COLO829 (cell line): ENCODE measurements at regions not wholly inside any gene's neighbourhood (a gene's known extent, or its start where the extent isn't known, plus 50 kb on each side); places are given as distances from the start of the nearest gene placed in this dataset.

ENCODE experiments used
- DNase-seq: peaks from one replicate; pipeline ENCODE4 v3.0.0; 2012; ENCODE audit warnings: low spot score

GRCh38 chr2:129653246-129653645 is 326.2 kb upstream of the RAB6C start:
- DNase-seq = no peak

- no peak for DNase-seq
These were observed 325.1 kb upstream of the RAB6C start for GRCh38 chr2:129654331-129654730.

- DNase-seq = no peak
These were observed 323.3 kb upstream of the RAB6C start for GRCh38 chr2:129656081-129656598.

GRCh38 chr2:129658430-129658829 is 321.0 kb upstream of the RAB6C start:
- no peak for DNase-seq

GRCh38 chr2:129661935-129662334 is 317.5 kb upstream of the RAB6C start:
- no peak for DNase-seq

GRCh38 chr2:129667577-129667976 is 311.9 kb upstream of the RAB6C start:
- no peak for DNase-seq

GRCh38 chr2:129672521-129672920 is 306.9 kb upstream of the RAB6C start:
- DNase-seq = no peak

GRCh38 chr2:129673234-129673633 is 306.2 kb upstream of the RAB6C start:
- no peak for DNase-seq

GRCh38 chr2:129673847-129674711 is 305.4 kb upstream of the RAB6C start:
- DNase-seq = no peak

- DNase-seq = no peak
These were observed 300.7 kb upstream of the RAB6C start for GRCh38 chr2:129678751-129679150.

- DNase-seq = no peak
These were observed 297.7 kb upstream of the RAB6C start for GRCh38 chr2:129681788-129682187.

GRCh38 chr2:129689653-129690448 is 289.6 kb upstream of the RAB6C start:
- DNase-seq = no peak

- no peak for DNase-seq
These were observed 284.0 kb upstream of the RAB6C start for GRCh38 chr2:129695496-129695895.

- no peak for DNase-seq
These were observed 280.9 kb upstream of the RAB6C start for GRCh38 chr2:129698593-129698992.

- DNase-seq = no peak
These were observed 279.5 kb upstream of the RAB6C start for GRCh38 chr2:129699781-129700573.

- no peak for DNase-seq
These were observed 276.9 kb upstream of the RAB6C start for GRCh38 chr2:129702416-129703176.

- DNase-seq = no peak
These were observed 274.4 kb upstream of the RAB6C start for GRCh38 chr2:129705085-129705484.

- DNase-seq = no peak
These were observed 271.7 kb upstream of the RAB6C start for GRCh38 chr2:129707800-129708199.

GRCh38 chr2:129708221-129708967 is 271.1 kb upstream of the RAB6C start:
- no peak for DNase-seq
